CD14-positive monocyte (primary cell): ENCODE measurements at regions not wholly inside any gene's neighbourhood (a gene's known extent, or its start where the extent isn't known, plus 50 kb on each side); places are given as distances from the start of the nearest gene placed in this dataset.
"Not testable (repeated sequence)": the region's sequence is repeated elsewhere in the genome, so short reads cannot be mapped to it uniquely, and the experiment has no call there.

ENCODE experiments used
- DNase-seq, 3 donors: peaks; one replicate each; pipeline ENCODE4 v3.0.0-alpha.2; 2011 to 2022
- H2AFZ ChIP-seq: 2 replicates; pipeline ENCODE4 v1.6.0; 2012; ENCODE audit warnings: mild to moderate bottlenecking, low read depth, low read length, inconsistent platforms; ENCODE audit not compliant: insufficient read depth, poor library complexity, severe bottlenecking
- H3K27ac ChIP-seq, 2 donors: 1 replicate in 1 of 2; 2 replicates in 1 of 2; pipeline ENCODE4 v1.5.1; 2012 to 2013; ENCODE audit warnings: low read length in 2 of 2, control low read depth in 1 of 2, inconsistent platforms in 1 of 2, low read depth in 1 of 2, mild to moderate bottlenecking in 1 of 2
- H3K27me3 ChIP-seq, 2 donors: one replicate each; pipeline versions ENCODE4 v1.6.0 to v1.6.1; 2011 to 2013; ENCODE audit warnings: low read length in 2 of 2; ENCODE audit not compliant: control insufficient read depth in 2 of 2, insufficient read depth in 2 of 2
- H3K36me3 ChIP-seq, 2 donors: replicated peaks in 1 of 2; 1 replicate in 1 of 2; 2 replicates in 1 of 2; pipeline versions ENCODE4 v1.5.1 to v1.6.1; 2012 to 2013; ENCODE audit warnings: low read length in 2 of 2, control low read depth in 1 of 2, inconsistent platforms in 1 of 2, mild to moderate bottlenecking in 1 of 2; ENCODE audit not compliant: insufficient read depth in 2 of 2, control insufficient read depth in 1 of 2
- H3K4me1 ChIP-seq, 2 donors: 1 replicate in 1 of 2; 2 replicates in 1 of 2; pipeline versions ENCODE4 v1.5.1 to v1.6.1; 2012 to 2013; ENCODE audit warnings: low read length in 2 of 2, control low read depth in 1 of 2, inconsistent platforms in 1 of 2, mild to moderate bottlenecking in 1 of 2, moderate library complexity in 1 of 2; ENCODE audit not compliant: insufficient read depth in 2 of 2, control insufficient read depth in 1 of 2
- H3K4me2 ChIP-seq: replicated peaks from 2 replicates; pipeline ENCODE3; 2012; ENCODE audit warnings: low read length, moderate library complexity, mild to moderate bottlenecking; ENCODE audit not compliant: poor library complexity, severe bottlenecking; ENCODE audit errors: extremely low read depth
- H3K4me3 ChIP-seq, 3 experiments: fragments of 200-600 bp in 1 of 3; sonication (generic) in 1 of 3; replicated peaks in 1 of 3; 1 replicate in 2 of 3; 2 replicates in 1 of 3; pipeline ENCODE4 v1.5.1; 2011 to 2013; ENCODE audit warnings: low read length in 3 of 3, mild to moderate bottlenecking in 3 of 3, control low read depth in 2 of 3, low read depth in 2 of 3, inconsistent platforms in 1 of 3, moderate library complexity in 1 of 3
- H3K79me2 ChIP-seq: 2 replicates; pipeline ENCODE4 v1.6.0; 2012; ENCODE audit warnings: mild to moderate bottlenecking, control low read depth, inconsistent platforms, low read length, moderate library complexity; ENCODE audit not compliant: insufficient read depth
- H3K9ac ChIP-seq: 2 replicates; pipeline ENCODE4 v1.6.0; 2017; ENCODE audit warnings: low read length, mild to moderate bottlenecking; ENCODE audit not compliant: insufficient read depth, poor library complexity, severe bottlenecking
- H3K9me3 ChIP-seq, 2 donors: replicated peaks in 1 of 2; 1 replicate in 1 of 2; 2 replicates in 1 of 2; pipeline versions ENCODE4 v1.5.1 to v1.6.1; 2012 to 2013; ENCODE audit warnings: low read length in 2 of 2, control low read depth in 1 of 2; ENCODE audit not compliant: control insufficient read depth in 1 of 2, insufficient read depth in 1 of 2
- H4K20me1 ChIP-seq: 2 replicates; pipeline ENCODE4 v1.6.0; 2012; ENCODE audit warnings: mild to moderate bottlenecking, low read length, control low read depth, moderate library complexity; ENCODE audit not compliant: insufficient read depth
- H3K27ac Mint-ChIP-seq, 7 donors: one replicate each; pipeline ENCODE4 v1.8.0; 2020; ENCODE audit warnings: mild to moderate bottlenecking in 7 of 7, mixed read lengths in 7 of 7, moderate library complexity in 6 of 7, inconsistent platforms in 2 of 7
- H3K27me3 Mint-ChIP-seq, 3 donors: one replicate each; pipeline ENCODE4 v1.8.0; 2021 to 2022; ENCODE audit warnings: low read depth in 3 of 3, mild to moderate bottlenecking in 3 of 3, mixed read lengths in 3 of 3, moderate library complexity in 3 of 3, inconsistent platforms in 1 of 3
- H3K36me3 Mint-ChIP-seq, 2 donors: one replicate each; pipeline ENCODE4 v1.8.0; 2020; ENCODE audit warnings: mixed read lengths in 2 of 2, inconsistent platforms in 1 of 2, mild to moderate bottlenecking in 1 of 2
- H3K4me1 Mint-ChIP-seq: one replicate; pipeline ENCODE4 v1.8.0; 2020; ENCODE audit warnings: mild to moderate bottlenecking, mixed read lengths
- H3K4me3 Mint-ChIP-seq, 2 donors: one replicate each; pipeline ENCODE4 v1.8.0; 2020; ENCODE audit warnings: mild to moderate bottlenecking in 2 of 2, mixed read lengths in 2 of 2, moderate library complexity in 1 of 2
- H3K9me3 Mint-ChIP-seq, 7 donors: one replicate each; pipeline ENCODE4 v1.8.0; 2020 to 2022; ENCODE audit warnings: mixed read lengths in 7 of 7, mild to moderate bottlenecking in 6 of 7, moderate library complexity in 6 of 7, inconsistent platforms in 2 of 7
- CTCF ChIP-seq: fragments of 200-600 bp; IDR thresholded peaks from one replicate; pipeline ENCODE4 v1.8.0; 2022; ENCODE audit warnings: antibody characterized with exemption, mild to moderate bottlenecking
- WGBS: methylation state at CpG from one replicate; pipeline ENCODE4 v1.1.5; 2013; ENCODE audit warnings: missing lambda C conversion rate; ENCODE audit not compliant: insufficient coverage; 5-methylcytosine and 5-hydroxymethylcytosine counted together
- intact Hi-C, 2 donors: fragments of 100-400 bp; cut with micrococcal nuclease; formaldehyde crosslinking; loops; one replicate each; pipeline versions ENCODE4 v1.15.0 to v1.15.1; 2023

- Histone ChIP-seq H3K9ac (no peak overlapping the region), H3K27ac (no peak overlapping the region), H3K4me1 (no peaks in the 10 kb centered on the region), H3K4me2 (no peak overlapping the region), H3K79me2 (no peaks in the 10 kb centered on the region), H3K4me3 (no peak overlapping the region), H4K20me1 (no peaks in the 10 kb centered on the region), H2AFZ (no peak overlapping the region), H3K36me3 (no peaks in the 10 kb centered on the region), H3K27me3 (no peaks in the 10 kb centered on the region), H3K9me3 (peaks cover 10 to 13% of the 10 kb centered on the region in 2 donors)
- no peak for DNase-seq
- H3K9me3 Mint-ChIP-seq: peaks cover 10 to 41% (median 23%) of the 10 kb centered on the region in 7 donors
- H3K27me3 Mint-ChIP-seq: peaks cover 0 to 1% (median 0%) of the 10 kb centered on the region in 3 donors
- intact Hi-C loops: no loop called here
- no peaks in the 10 kb centered on the region for H3K4me1 Mint-ChIP-seq
- no peak for TF ChIP-seq CTCF
- no peaks in the 10 kb centered on the region for H3K36me3 Mint-ChIP-seq
- no peak overlapping the region for H3K27ac Mint-ChIP-seq
- no peak overlapping the region for H3K4me3 Mint-ChIP-seq
- WGBS: 83% methylated on average over 1 of the region's 4 CpGs
Measured at GRCh38 chr15:29514926-29515325, 245.3 kb upstream of the NSMCE3 start.

GRCh38 chr15:29511663-29512062, 242.0 kb upstream of the NSMCE3 start:
- H3K27ac Mint-ChIP-seq: no peak overlapping the region
- Histone ChIP-seq H3K27me3 (no peaks in the 10 kb centered on the region), H4K20me1 (no peaks in the 10 kb centered on the region), H3K9ac (no peak overlapping the region), H2AFZ (no peak overlapping the region), H3K9me3 (peaks cover 0 to 2% of the 10 kb centered on the region in 2 donors), H3K4me3 (no peak overlapping the region), H3K36me3 (no peaks in the 10 kb centered on the region), H3K4me1 (no peaks in the 10 kb centered on the region), H3K27ac (no peak overlapping the region), H3K4me2 (no peak overlapping the region), H3K79me2 (no peaks in the 10 kb centered on the region)
- WGBS: 56% methylated on average over 1 of the region's 4 CpGs
- H3K27me3 Mint-ChIP-seq: peaks cover 0 to under 1% (median 0%) of the 10 kb centered on the region in 3 donors
- DNase-seq: no peak
- no peak for TF ChIP-seq CTCF
- no peaks in the 10 kb centered on the region for H3K36me3 Mint-ChIP-seq
- H3K4me3 Mint-ChIP-seq: no peak overlapping the region
- intact Hi-C loops: no loop called here
- H3K4me1 Mint-ChIP-seq: no peaks in the 10 kb centered on the region
- peaks cover 8 to 31% (median 20%) of the 10 kb centered on the region in 7 donors for H3K9me3 Mint-ChIP-seq

GRCh38 chr15:29505535-29505934, 235.9 kb upstream of the NSMCE3 start:
- H3K4me3 Mint-ChIP-seq, H3K36me3 Mint-ChIP-seq, H3K9ac ChIP-seq, H3K27me3 ChIP-seq, H3K4me1 ChIP-seq, H3K79me2 ChIP-seq, intact Hi-C loops, H3K36me3 ChIP-seq, H3K9me3 ChIP-seq, H3K4me2 ChIP-seq, H3K27ac Mint-ChIP-seq, H3K27ac ChIP-seq, H3K4me1 Mint-ChIP-seq, H4K20me1 ChIP-seq, H3K4me3 ChIP-seq, H3K27me3 Mint-ChIP-seq, DNase-seq, H2AFZ ChIP-seq: not testable (repeated sequence)
- 93% methylated on average over 3 of the region's 5 CpGs for WGBS
- H3K9me3 Mint-ChIP-seq: peaks cover 7 to 26% (median 17%) of the 10 kb centered on the region in 7 donors
